ENCODE measurements at regions not wholly inside any gene's neighbourhood (a gene's known extent, or its start where the extent isn't known, plus 50 kb on each side); places are given as distances from the start of the nearest gene placed in this dataset.

GRCh38 chr11:100630898-100631297 lies 56.2 kb upstream of the ARHGAP42 start:
- intact Hi-C loops (cut with DNase I), result no loop called here
- no peak for DNase-seq

GRCh38 chr11:100631316-100631715 lies 55.8 kb upstream of the ARHGAP42 start:
- intact Hi-C loops (cut with DNase I), result no loop called here
- DNase-seq, result no peak

- intact Hi-C loops (cut with DNase I), result no loop called here
- peak in 7 of 10 donors; percentile 9 to 67 (median 22) for DNase-seq
Observed at GRCh38 chr11:100632941-100633452, 54.1 kb upstream of the ARHGAP42 start.

GRCh38 chr11:100635194-100635593 lies 51.9 kb upstream of the ARHGAP42 start:
- no peak for DNase-seq
- intact Hi-C loops (cut with DNase I), result no loop called here

- intact Hi-C loops (cut with DNase I), result no loop called here
Observed at GRCh38 chr11:100636536-100636935, 50.6 kb upstream of the ARHGAP42 start.

More at GRCh38 chr11:100636536-100636935, 50.6 kb upstream of the ARHGAP42 start:
- no peak for DNase-seq
